A172 (cell line): ENCODE measurements at regions not wholly inside any gene's neighbourhood (a gene's known extent, or its start where the extent isn't known, plus 50 kb on each side); places are given as distances from the start of the nearest gene placed in this dataset.
"Not testable (repeated sequence)": the region's sequence is repeated elsewhere in the genome, so short reads cannot be mapped to it uniquely, and the experiment has no call there.

Source experiments
- DNase-seq: peaks from one replicate; pipeline ENCODE4 v3.0.0-alpha.2; 2015; ENCODE audit warnings: low spot score

- no peak for DNase-seq
Measured at GRCh38 chr1:93773049-93773838, 91.6 kb upstream of the BCAR3 start.

DNA sequence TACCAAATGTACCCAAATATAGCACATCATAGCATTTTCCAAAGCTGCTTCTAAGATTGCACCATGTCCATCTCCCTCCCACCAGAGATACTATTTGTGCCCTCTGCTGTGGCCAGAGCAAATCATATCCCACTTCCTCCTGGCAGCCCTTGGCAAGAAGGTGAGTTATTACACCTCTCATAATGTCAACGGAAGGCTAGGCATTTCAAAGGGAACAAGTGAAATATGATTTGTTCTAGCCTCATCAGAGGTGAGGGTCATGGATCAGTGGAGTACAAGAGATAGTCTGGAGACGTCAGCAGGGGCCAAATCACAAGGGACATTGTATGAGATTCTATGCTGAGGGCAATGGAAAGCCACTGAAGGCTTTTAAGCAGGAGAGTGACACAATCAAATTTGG lies 90.2 kb upstream of the BCAR3 start:
- no peak for DNase-seq

GRCh38 chr1:93770640-93771039 lies 89.0 kb upstream of the BCAR3 start:
- no peak for DNase-seq

DNA sequence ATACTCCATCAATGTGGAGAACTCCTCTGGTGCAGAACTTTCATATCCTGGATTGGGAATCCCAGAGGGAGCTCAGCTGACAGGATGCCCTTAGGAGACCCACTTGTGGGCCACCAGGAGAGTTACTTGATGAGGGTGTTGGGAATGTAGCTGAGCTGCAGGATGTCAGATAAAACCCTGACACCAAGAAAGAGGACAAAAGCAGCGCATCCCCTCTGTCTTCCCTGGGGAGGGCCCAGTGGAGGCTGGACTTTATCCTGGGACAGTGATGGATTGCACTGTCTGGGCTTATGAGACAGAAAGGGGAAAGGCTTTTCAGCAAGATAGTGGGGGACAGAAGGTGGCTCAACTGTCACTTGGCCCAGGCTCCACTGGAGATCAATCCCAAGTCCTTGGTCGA lies 88.1 kb upstream of the BCAR3 start:
- DNase-seq = no peak

DNA sequence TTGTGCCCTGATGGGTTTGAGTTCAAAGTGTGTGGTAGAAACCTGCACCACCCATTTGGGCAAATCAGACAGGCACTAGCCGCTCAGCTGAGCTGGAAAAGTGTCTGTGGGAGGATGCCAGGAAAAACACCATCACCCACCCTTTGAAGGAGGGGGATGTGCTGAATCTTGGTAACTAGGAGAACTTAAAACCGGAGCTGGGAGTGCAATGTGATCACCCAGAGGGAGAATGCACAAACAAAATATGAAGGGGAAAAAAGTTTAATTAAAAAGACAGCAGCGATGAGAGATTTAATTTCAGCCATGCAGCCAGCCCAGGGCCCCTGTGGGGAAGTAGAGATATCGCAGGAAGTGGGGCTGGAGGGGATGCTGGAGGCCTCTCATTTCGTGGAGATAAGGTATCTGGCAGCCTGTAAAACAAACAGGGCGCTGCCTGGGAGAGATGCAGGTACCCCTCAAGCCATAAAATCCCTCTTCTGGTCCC lies 86.8 kb upstream of the BCAR3 start:
- DNase-seq = no peak

GRCh38 chr1:93766451-93766850 lies 84.8 kb upstream of the BCAR3 start:
- no peak for DNase-seq

GRCh38 chr1:93765099-93765498 lies 83.5 kb upstream of the BCAR3 start:
- DNase-seq = no peak

DNA sequence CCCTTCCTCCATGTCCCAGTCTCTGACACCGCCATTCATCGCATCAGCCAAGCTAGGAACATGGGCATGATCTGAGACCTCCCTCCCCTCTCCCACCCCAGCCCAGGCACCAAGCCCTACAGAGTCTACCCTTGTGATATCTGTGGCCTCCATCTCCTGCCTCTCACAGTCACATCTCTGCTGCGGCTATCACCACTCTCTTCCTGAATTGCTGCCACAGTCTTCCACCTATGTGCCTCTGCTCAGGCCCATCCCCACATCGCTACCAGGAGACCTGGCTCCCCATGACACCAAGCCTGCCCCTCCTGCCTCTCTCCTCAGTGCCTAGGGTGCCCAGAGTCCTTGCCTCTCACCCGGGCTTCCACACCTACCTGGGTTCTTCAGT lies 82.7 kb upstream of the BCAR3 start:
- no peak for DNase-seq

- DNase-seq = no peak
Measured at GRCh38 chr1:93763704-93764365, 82.2 kb upstream of the BCAR3 start.

- peak; percentile 66 for DNase-seq
Measured at GRCh38 chr1:93758842-93759515, 77.3 kb upstream of the BCAR3 start.

- DNase-seq = no peak
Measured at GRCh38 chr1:93757256-93758036, 75.8 kb upstream of the BCAR3 start.

DNA sequence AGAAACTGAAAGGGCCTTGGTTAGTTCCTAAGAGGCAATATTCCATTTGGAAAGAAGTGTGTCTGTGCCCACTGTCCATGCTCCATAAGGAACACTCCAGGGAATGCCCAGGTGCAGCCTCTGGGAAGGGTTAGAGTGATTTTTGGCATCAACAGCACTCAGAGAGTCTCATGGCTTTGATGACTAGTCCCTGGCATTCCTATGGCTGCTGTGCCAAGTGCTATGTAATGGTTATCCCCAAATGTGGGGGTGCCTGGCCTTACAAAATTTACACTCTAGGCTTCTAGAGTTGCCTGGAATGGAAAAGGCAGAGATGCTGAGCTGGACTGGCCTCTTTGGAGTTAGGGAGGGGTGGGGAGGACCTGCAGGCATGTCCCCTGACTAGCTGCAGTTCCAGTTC lies 75.0 kb upstream of the BCAR3 start:
- no peak for DNase-seq

GRCh38 chr1:93755251-93755715 lies 73.6 kb upstream of the BCAR3 start:
- DNase-seq = not testable (repeated sequence)

GRCh38 chr1:93753791-93754763 lies 72.4 kb upstream of the BCAR3 start:
- peak; percentile 94 for DNase-seq

DNA sequence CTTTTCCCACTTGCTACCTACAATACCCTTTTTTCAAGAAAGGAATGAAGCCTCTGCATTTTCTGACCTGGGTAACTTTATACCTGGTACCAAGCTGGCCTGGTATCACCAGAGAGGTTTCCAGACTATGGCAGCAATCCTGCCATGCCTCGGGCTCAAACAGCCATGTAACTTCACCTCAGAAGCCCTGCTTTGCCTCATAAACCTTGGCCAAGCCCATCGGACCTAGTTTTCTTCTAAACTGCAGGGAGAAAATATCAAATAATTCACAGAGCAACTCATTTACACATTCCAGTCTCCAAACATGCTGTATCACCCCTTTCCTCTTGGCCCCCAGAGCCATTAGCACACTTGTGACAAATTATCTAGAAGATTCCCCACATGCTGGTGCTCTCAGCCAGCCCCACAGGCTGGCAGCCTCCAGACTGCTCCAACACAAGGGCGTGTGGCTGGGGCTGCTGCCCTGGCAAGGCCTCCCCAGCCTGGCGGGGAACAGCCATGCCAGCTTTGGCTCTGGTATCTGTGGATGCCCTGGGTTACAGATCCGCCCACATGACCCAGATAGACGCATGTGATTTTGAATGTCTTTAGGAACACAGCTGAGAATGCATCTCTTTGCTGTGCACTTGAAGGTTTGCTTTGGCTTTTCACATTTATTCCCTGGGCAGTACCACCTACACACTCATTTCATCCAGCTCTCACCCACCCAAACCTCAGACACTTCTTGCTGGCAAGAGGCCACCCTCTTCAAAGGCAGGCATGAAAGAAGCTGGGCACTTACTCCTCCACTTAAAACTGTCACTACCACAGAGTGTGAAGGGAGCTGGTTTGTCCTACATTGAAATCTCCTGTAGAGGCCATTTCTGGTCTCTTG lies 70.0 kb upstream of the BCAR3 start:
- no peak for DNase-seq

DNA sequence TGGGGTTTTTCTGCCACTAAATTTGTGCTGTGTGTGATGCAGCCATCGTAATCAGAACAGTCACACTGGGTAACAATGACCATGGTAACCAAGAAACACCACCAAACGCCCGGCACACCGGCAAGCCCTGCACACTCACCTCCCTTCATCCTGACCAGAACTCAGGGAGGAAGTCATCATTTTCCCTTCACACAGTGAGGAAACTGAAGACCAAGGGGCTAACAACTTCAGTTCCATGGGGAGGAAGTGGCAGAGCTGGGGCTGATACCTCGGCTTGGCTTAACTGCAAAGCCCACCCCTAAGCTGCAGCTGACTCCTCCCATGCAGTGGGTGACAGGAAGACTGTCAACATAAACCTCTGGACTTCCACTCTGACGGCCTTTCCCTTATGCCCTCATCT lies 69.3 kb upstream of the BCAR3 start:
- no peak for DNase-seq

DNA sequence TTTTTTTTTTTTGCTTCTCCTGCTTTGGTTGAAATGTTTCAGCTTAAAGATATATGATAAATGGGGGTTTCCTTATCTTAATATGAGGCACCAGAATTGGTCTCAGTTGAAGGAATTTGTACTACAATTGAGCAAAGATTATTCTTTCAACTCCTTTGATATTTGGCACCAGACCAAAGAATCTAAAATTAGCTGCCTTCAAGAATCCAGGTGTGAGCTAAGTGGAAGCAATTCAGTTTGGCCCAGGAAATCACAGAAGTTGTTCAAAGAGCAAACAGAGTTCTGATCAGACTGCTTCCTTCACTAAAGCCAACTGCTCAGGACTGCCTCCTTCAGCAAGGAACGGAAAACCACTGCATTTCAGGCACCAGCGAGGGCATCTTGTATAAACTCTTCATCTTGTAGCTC lies 68.3 kb upstream of the BCAR3 start:
- DNase-seq = peak; percentile 25

GRCh38 chr1:93749487-93749886 lies 67.8 kb upstream of the BCAR3 start:
- DNase-seq = no peak

- no peak for DNase-seq
Measured at GRCh38 chr1:93746021-93746812, 64.6 kb upstream of the BCAR3 start.
